ENCODE measurements at regions not wholly inside any gene's neighbourhood (a gene's known extent, or its start where the extent isn't known, plus 50 kb on each side); places are given as distances from the start of the nearest gene placed in this dataset.
"Not testable (repeated sequence)": the region's sequence is repeated elsewhere in the genome, so short reads cannot be mapped to it uniquely, and the experiment has no call there.

GRCh38 chr4:130703211-130703935 lies 1607.4 kb downstream of the C4orf33 start:
- DNase-seq, result no peak

GRCh38 chr4:130705023-130705422 lies 1609.1 kb downstream of the C4orf33 start:
- no peak for DNase-seq

GRCh38 chr4:130712038-130712437 lies 1616.1 kb downstream of the C4orf33 start:
- DNase-seq, result no peak

GRCh38 chr4:130714006-130714405 lies 1618.1 kb downstream of the C4orf33 start:
- DNase-seq, result no peak

GRCh38 chr4:130722361-130722760 lies 1626.4 kb downstream of the C4orf33 start:
- no peak for DNase-seq

- no peak for DNase-seq
Measured at GRCh38 chr4:130736436-130737185, 1640.7 kb downstream of the C4orf33 start.

GRCh38 chr4:130738233-130738632 lies 1642.3 kb downstream of the C4orf33 start:
- no peak for DNase-seq

GRCh38 chr4:130747842-130748241 lies 1651.9 kb downstream of the C4orf33 start:
- DNase-seq, result no peak

- no peak for DNase-seq
Measured at GRCh38 chr4:130753926-130754325, 1658.0 kb downstream of the C4orf33 start.

GRCh38 chr4:130760246-130760645 lies 1664.3 kb downstream of the C4orf33 start:
- DNase-seq, result no peak

GRCh38 chr4:130767384-130767783 lies 1671.4 kb downstream of the C4orf33 start:
- not testable (repeated sequence) for DNase-seq

GRCh38 chr4:130772966-130773365 lies 1677.0 kb downstream of the C4orf33 start:
- not testable (repeated sequence) for DNase-seq

GRCh38 chr4:130808492-130808891 lies 1712.5 kb downstream of the C4orf33 start:
- no peak for DNase-seq

- no peak for DNase-seq
Measured at GRCh38 chr4:130812117-130812765, 1716.3 kb downstream of the C4orf33 start.

- DNase-seq, result no peak
Measured at GRCh38 chr4:130814896-130815295, 1718.9 kb downstream of the C4orf33 start.

GRCh38 chr4:130820448-130820847 lies 1724.5 kb downstream of the C4orf33 start:
- DNase-seq, result no peak

GRCh38 chr4:130825284-130825683 lies 1729.3 kb downstream of the C4orf33 start:
- DNase-seq, result no peak

- no peak for DNase-seq
Measured at GRCh38 chr4:130850019-130850524, 1754.1 kb downstream of the C4orf33 start.

- DNase-seq, result no peak
Measured at GRCh38 chr4:130851107-130851506, 1755.2 kb downstream of the C4orf33 start.

GRCh38 chr4:130851932-130852331 lies 1756.0 kb downstream of the C4orf33 start:
- no peak for DNase-seq

GRCh38 chr4:130855533-130855932 lies 1759.6 kb downstream of the C4orf33 start:
- no peak for DNase-seq

GRCh38 chr4:130859991-130860390 lies 1764.0 kb downstream of the C4orf33 start:
- no peak for DNase-seq

- DNase-seq, result no peak
Measured at GRCh38 chr4:130896920-130897319, 1801.0 kb downstream of the C4orf33 start.

- DNase-seq, result no peak
Measured at GRCh38 chr4:130901321-130901720, 1805.4 kb downstream of the C4orf33 start.
